GM23248 (cell line): ENCODE measurements at regions not wholly inside any gene's neighbourhood (a gene's known extent, or its start where the extent isn't known, plus 50 kb on each side); places are given as distances from the start of the nearest gene placed in this dataset.

Experiments
- EZH2 ChIP-seq: fragments of 200-600 bp; sonication (generic); IDR thresholded peaks from 2 replicates; pipeline ENCODE4 v1.6.1; 2018; ENCODE audit warnings: antibody characterized with exemption, mild to moderate bottlenecking; ENCODE audit not compliant: insufficient read depth, poor library complexity, severe bottlenecking
- EZH2phosphoT487 ChIP-seq: fragments of 200-600 bp; sonication (generic); IDR thresholded peaks from 2 replicates; pipeline ENCODE4 v1.6.1; 2018; ENCODE audit warnings: antibody characterized with exemption, moderate library complexity, mild to moderate bottlenecking, low read depth; ENCODE audit not compliant: insufficient read depth

GRCh38 chr6:76592566-76592965 lies 520.1 kb upstream of the IMPG1 start:
- TF ChIP-seq EZH2phosphoT487: no peak
- TF ChIP-seq EZH2: no peak
